ENCODE measurements at regions not wholly inside any gene's neighbourhood (a gene's known extent, or its start where the extent isn't known, plus 50 kb on each side); places are given as distances from the start of the nearest gene placed in this dataset.

DNA sequence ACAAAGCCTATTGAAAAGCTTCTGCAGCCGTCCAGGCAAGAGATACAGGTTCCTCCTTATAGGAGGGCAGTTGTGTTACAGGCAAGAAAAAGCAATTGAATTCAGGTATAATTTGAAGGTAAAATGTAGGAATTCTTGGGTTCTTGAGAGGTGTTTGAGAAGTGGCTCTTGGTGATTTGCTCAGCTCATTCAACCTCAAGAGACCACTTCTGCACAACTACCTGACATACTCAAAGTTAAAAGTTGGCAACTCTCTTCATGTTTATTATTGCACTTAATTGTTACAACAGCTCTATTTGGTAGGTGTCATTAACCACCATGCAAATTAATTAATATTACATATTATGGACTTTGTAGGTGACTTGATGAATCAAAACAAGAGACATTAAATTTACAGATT is 753.2 kb downstream of the ADCYAP1 start:
- H2BK15ac ChIP-seq (ENCODE audit: low read depth, poor library complexity, severe bottlenecking), result no peak overlapping the region
- no peak for DNase-seq
- H3K27ac ChIP-seq (ENCODE audit: low read length, poor library complexity, severe bottlenecking), result no peak overlapping the region
- no peak overlapping the region for H3K23ac ChIP-seq (ENCODE audit: low read length in 2 of 2)
- H4K91ac ChIP-seq (ENCODE audit: low read length), result no peak overlapping the region
- H2BK5ac ChIP-seq (ENCODE audit: low read depth, low read length, poor library complexity, severe bottlenecking), result no peak overlapping the region
- H3K14ac ChIP-seq (ENCODE audit: low read length in 2 of 2), result no peak overlapping the region
- no peaks in the 10 kb centered on the region for H3K36me3 ChIP-seq (ENCODE audit: control insufficient read depth in 1 of 2, insufficient read depth in 2 of 2, low read depth in 1 of 2, low read length in 2 of 2)
- no peak overlapping the region for H3K4ac ChIP-seq (ENCODE audit: low read depth in 1 of 2, low read length in 2 of 2)
- no peak overlapping the region for H2BK120ac ChIP-seq (ENCODE audit: low read depth, low read length)
- no peak overlapping the region for H2AFZ ChIP-seq (ENCODE audit: low read depth, low read length)
- H3K4me1 ChIP-seq (ENCODE audit: control insufficient read depth, insufficient read depth, low read depth, low read length), result no peaks in the 10 kb centered on the region
- 88% methylated on average over 1 of the region's 1 CpG for WGBS
- no peaks in the 10 kb centered on the region for H3K9me3 ChIP-seq (ENCODE audit: control insufficient read depth, low read length)
- no peak overlapping the region for H3K9ac ChIP-seq (ENCODE audit: low read length)
- peaks cover 0 to 4% of the 10 kb centered on the region in 2 experiments for H3K27me3 ChIP-seq (ENCODE audit: control insufficient read depth in 1 of 2, insufficient read depth in 1 of 2, low read length in 2 of 2)
- H3K4me3 ChIP-seq (ENCODE audit: insufficient read depth in 1 of 2, low read depth in 1 of 2, low read length in 2 of 2), result no peak overlapping the region
- no peak overlapping the region for H4K8ac ChIP-seq (ENCODE audit: low read length)
- no peak overlapping the region for H3K18ac ChIP-seq (ENCODE audit: low read depth in 1 of 2, low read length in 2 of 2)
- no peak overlapping the region for H2BK12ac ChIP-seq (ENCODE audit: low read length in 2 of 2)
- no peak overlapping the region for H3K4me2 ChIP-seq (ENCODE audit: low read length, poor library complexity, severe bottlenecking)
- H2AK5ac ChIP-seq (ENCODE audit: low read length, severe bottlenecking), result no peak overlapping the region
- no peaks in the 10 kb centered on the region for H3K79me1 ChIP-seq (replicated peaks; ENCODE audit: low read length, poor library complexity, severe bottlenecking)

DNA sequence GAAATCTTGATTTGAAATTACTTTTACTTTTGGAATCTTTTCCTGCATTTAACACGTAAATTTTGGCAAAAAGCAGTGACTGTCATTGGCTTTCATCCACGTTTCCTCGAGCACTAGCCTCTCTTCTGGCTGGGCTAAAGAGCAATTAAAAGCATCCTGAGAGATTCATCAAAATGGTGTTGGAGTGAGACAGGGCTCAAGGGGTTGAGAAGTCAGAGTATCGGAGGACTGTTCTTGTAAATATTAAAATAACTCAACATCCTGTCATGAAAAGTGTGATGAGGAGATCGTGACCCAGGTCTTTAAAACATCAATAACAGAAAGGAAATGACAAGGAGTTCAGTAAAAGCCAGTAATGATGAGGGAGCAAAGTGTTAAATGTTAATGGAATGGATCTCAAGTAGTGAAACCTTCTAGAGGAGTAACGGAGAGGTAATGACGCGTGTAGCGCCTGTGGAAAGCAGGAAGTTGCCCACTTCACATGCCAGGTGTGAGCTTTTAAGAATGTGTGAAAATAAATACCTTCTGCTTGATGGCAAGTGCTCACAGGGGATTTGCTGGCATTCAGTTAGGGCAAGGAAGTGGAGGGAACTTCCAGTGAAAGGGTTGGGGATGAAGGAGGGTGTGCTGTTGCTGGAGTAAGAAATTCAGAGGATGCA is 754.4 kb downstream of the ADCYAP1 start:
- no peak overlapping the region for H4K91ac ChIP-seq (ENCODE audit: low read length)
- H2AK5ac ChIP-seq (ENCODE audit: low read length, severe bottlenecking), result no peak overlapping the region
- no peak overlapping the region for H4K8ac ChIP-seq (ENCODE audit: low read length)
- H3K4me3 ChIP-seq (ENCODE audit: insufficient read depth in 1 of 2, low read depth in 1 of 2, low read length in 2 of 2), result no peak overlapping the region
- no peaks in the 10 kb centered on the region for H3K9me3 ChIP-seq (ENCODE audit: control insufficient read depth, low read length)
- no peak overlapping the region for H2BK12ac ChIP-seq (ENCODE audit: low read length in 2 of 2)
- H3K9ac ChIP-seq (ENCODE audit: low read length), result no peak overlapping the region
- H3K4me2 ChIP-seq (ENCODE audit: low read length, poor library complexity, severe bottlenecking), result no peak overlapping the region
- H3K27me3 ChIP-seq (ENCODE audit: control insufficient read depth in 1 of 2, insufficient read depth in 1 of 2, low read length in 2 of 2), result peaks cover 0 to 4% of the 10 kb centered on the region in 2 experiments
- no peak overlapping the region for H3K23ac ChIP-seq (ENCODE audit: low read length in 2 of 2)
- no peak overlapping the region for H3K14ac ChIP-seq (ENCODE audit: low read length in 2 of 2)
- H3K4me1 ChIP-seq (ENCODE audit: control insufficient read depth, insufficient read depth, low read depth, low read length), result no peaks in the 10 kb centered on the region
- no peak overlapping the region for H3K4ac ChIP-seq (ENCODE audit: low read depth in 1 of 2, low read length in 2 of 2)
- no peak for DNase-seq
- H3K18ac ChIP-seq (ENCODE audit: low read depth in 1 of 2, low read length in 2 of 2), result no peak overlapping the region
- H2BK120ac ChIP-seq (ENCODE audit: low read depth, low read length), result no peak overlapping the region
- H3K79me1 ChIP-seq (replicated peaks; ENCODE audit: low read length, poor library complexity, severe bottlenecking), result no peaks in the 10 kb centered on the region
- WGBS, result 51% methylated on average over 9 of the region's 9 CpGs
- H3K27ac ChIP-seq (ENCODE audit: low read length, poor library complexity, severe bottlenecking), result no peak overlapping the region
- H2BK15ac ChIP-seq (ENCODE audit: low read depth, poor library complexity, severe bottlenecking), result no peak overlapping the region
- H2AFZ ChIP-seq (ENCODE audit: low read depth, low read length), result no peak overlapping the region
- no peaks in the 10 kb centered on the region for H3K36me3 ChIP-seq (ENCODE audit: control insufficient read depth in 1 of 2, insufficient read depth in 2 of 2, low read depth in 1 of 2, low read length in 2 of 2)
- no peak overlapping the region for H2BK5ac ChIP-seq (ENCODE audit: low read depth, low read length, poor library complexity, severe bottlenecking)

DNA sequence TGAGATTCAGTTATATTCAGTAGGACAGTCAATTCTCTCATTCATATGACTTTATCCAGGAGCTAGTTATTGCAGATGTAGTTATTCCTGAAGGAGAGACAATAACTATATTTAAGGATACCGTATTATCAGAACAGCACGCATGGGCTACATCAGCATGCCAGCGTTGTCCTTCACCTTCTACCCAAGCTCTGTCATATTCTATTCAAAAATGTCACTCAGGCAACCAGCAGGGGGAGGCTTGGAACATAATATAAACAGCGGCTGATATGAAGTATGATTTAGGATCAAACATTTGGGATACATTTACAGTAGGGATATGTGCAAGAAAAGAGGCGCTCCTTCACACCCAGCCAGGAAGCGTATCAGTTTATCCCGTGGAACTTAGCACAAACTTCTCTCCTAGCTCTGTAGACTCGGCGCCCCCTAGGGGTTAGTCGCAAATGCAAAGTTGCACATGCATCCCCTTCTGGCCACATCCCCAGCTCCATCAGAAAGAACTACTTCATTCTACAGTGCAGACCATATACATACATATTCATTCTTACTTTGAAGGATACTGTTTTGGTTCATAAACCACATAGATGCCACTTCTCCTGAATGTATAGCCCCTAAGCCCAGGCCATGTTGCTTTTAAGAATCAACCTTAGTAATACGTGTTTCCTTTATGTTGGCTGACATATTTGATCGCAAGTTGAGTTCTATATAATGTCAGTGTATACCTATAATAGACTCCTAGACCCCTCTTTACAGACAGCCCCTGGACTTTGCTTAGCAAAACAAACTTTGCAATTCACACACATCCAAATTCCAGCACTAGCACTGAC is 759.4 kb downstream of the ADCYAP1 start:
- no peak overlapping the region for H3K4me3 ChIP-seq (ENCODE audit: insufficient read depth in 1 of 2, low read depth in 1 of 2, low read length in 2 of 2)
- no peak overlapping the region for H4K8ac ChIP-seq (ENCODE audit: low read length)
- 48% methylated on average over 9 of the region's 12 CpGs for WGBS
- H3K4me1 ChIP-seq (ENCODE audit: control insufficient read depth, insufficient read depth, low read depth, low read length), result no peaks in the 10 kb centered on the region
- no peak overlapping the region for H2BK5ac ChIP-seq (ENCODE audit: low read depth, low read length, poor library complexity, severe bottlenecking)
- H4K91ac ChIP-seq (ENCODE audit: low read length), result no peak overlapping the region
- H3K79me1 ChIP-seq (replicated peaks; ENCODE audit: low read length, poor library complexity, severe bottlenecking), result no peaks in the 10 kb centered on the region
- H3K27ac ChIP-seq (ENCODE audit: low read length, poor library complexity, severe bottlenecking), result no peak overlapping the region
- DNase-seq, result no peak
- H2AFZ ChIP-seq (ENCODE audit: low read depth, low read length), result no peak overlapping the region
- no peak overlapping the region for H2BK120ac ChIP-seq (ENCODE audit: low read depth, low read length)
- no peak overlapping the region for H3K4me2 ChIP-seq (ENCODE audit: low read length, poor library complexity, severe bottlenecking)
- H2AK5ac ChIP-seq (ENCODE audit: low read length, severe bottlenecking), result no peak overlapping the region
- no peak overlapping the region for H3K23ac ChIP-seq (ENCODE audit: low read length in 2 of 2)
- peaks cover 0 to 4% of the 10 kb centered on the region in 2 experiments for H3K27me3 ChIP-seq (ENCODE audit: control insufficient read depth in 1 of 2, insufficient read depth in 1 of 2, low read length in 2 of 2)
- no peak overlapping the region for H3K4ac ChIP-seq (ENCODE audit: low read depth in 1 of 2, low read length in 2 of 2)
- no peaks in the 10 kb centered on the region for H3K36me3 ChIP-seq (ENCODE audit: control insufficient read depth in 1 of 2, insufficient read depth in 2 of 2, low read depth in 1 of 2, low read length in 2 of 2)
- H3K9ac ChIP-seq (ENCODE audit: low read length), result no peak overlapping the region
- H2BK12ac ChIP-seq (ENCODE audit: low read length in 2 of 2), result no peak overlapping the region
- no peaks in the 10 kb centered on the region for H3K9me3 ChIP-seq (ENCODE audit: control insufficient read depth, low read length)
- no peak overlapping the region for H3K14ac ChIP-seq (ENCODE audit: low read length in 2 of 2)
- H2BK15ac ChIP-seq (ENCODE audit: low read depth, poor library complexity, severe bottlenecking), result no peak overlapping the region
- H3K18ac ChIP-seq (ENCODE audit: low read depth in 1 of 2, low read length in 2 of 2), result no peak overlapping the region

DNA sequence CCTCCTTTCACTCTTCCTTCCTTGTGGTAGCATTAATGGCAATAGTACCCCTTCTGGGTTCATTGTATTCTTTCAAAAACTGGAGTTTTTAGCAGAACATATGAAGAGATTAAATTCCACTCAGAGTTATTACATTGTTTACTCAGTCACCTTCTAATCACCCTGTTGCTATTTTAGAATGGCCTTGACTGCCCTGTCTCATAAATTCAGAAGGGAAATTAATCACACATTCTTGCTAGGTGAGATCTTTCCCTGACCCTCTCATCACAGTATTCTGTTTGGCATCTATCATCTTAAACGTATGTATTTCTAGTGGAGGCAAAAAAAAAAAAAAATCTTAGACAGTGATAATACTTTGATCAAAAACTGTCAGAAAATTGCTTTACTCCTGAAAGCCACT is 760.4 kb downstream of the ADCYAP1 start:
- H2BK12ac ChIP-seq (ENCODE audit: low read length in 2 of 2), result no peak overlapping the region
- no CpG with 5 or more reads among the region's 1 CpG for WGBS
- H2AK5ac ChIP-seq (ENCODE audit: low read length, severe bottlenecking), result no peak overlapping the region
- no peak overlapping the region for H4K91ac ChIP-seq (ENCODE audit: low read length)
- no peak overlapping the region for H2BK15ac ChIP-seq (ENCODE audit: low read depth, poor library complexity, severe bottlenecking)
- H3K14ac ChIP-seq (ENCODE audit: low read length in 2 of 2), result no peak overlapping the region
- no peak overlapping the region for H3K23ac ChIP-seq (ENCODE audit: low read length in 2 of 2)
- H3K4me1 ChIP-seq (ENCODE audit: control insufficient read depth, insufficient read depth, low read depth, low read length), result no peaks in the 10 kb centered on the region
- no peaks in the 10 kb centered on the region for H3K27me3 ChIP-seq (ENCODE audit: control insufficient read depth in 1 of 2, insufficient read depth in 1 of 2, low read length in 2 of 2)
- no peak overlapping the region for H3K4me2 ChIP-seq (ENCODE audit: low read length, poor library complexity, severe bottlenecking)
- DNase-seq, result no peak
- no peaks in the 10 kb centered on the region for H3K9me3 ChIP-seq (ENCODE audit: control insufficient read depth, low read length)
- H2BK120ac ChIP-seq (ENCODE audit: low read depth, low read length), result no peak overlapping the region
- H3K27ac ChIP-seq (ENCODE audit: low read length, poor library complexity, severe bottlenecking), result no peak overlapping the region
- no peak overlapping the region for H2AFZ ChIP-seq (ENCODE audit: low read depth, low read length)
- H3K18ac ChIP-seq (ENCODE audit: low read depth in 1 of 2, low read length in 2 of 2), result no peak overlapping the region
- no peak overlapping the region for H3K4me3 ChIP-seq (ENCODE audit: insufficient read depth in 1 of 2, low read depth in 1 of 2, low read length in 2 of 2)
- H3K36me3 ChIP-seq (ENCODE audit: control insufficient read depth in 1 of 2, insufficient read depth in 2 of 2, low read depth in 1 of 2, low read length in 2 of 2), result no peaks in the 10 kb centered on the region
- no peak overlapping the region for H2BK5ac ChIP-seq (ENCODE audit: low read depth, low read length, poor library complexity, severe bottlenecking)
- no peaks in the 10 kb centered on the region for H3K79me1 ChIP-seq (replicated peaks; ENCODE audit: low read length, poor library complexity, severe bottlenecking)
- no peak overlapping the region for H3K9ac ChIP-seq (ENCODE audit: low read length)
- H3K4ac ChIP-seq (ENCODE audit: low read depth in 1 of 2, low read length in 2 of 2), result no peak overlapping the region
- H4K8ac ChIP-seq (ENCODE audit: low read length), result no peak overlapping the region
